HL-60 (cell line): ENCODE measurements at regions not wholly inside any gene's neighbourhood (a gene's known extent, or its start where the extent isn't known, plus 50 kb on each side); places are given as distances from the start of the nearest gene placed in this dataset.

Experiments used
- DNase-seq, 2 experiments: peaks; one replicate each; pipeline ENCODE4 v3.0.0-alpha.2; 2010 to 2020; ENCODE audit warnings: low read depth in 1 of 2, low spot score in 1 of 2
- H3K27ac ChIP-seq: fragments of 250-450 bp; sonication (Bioruptor Pico); replicated peaks from 2 replicates; pipeline ENCODE4 v1.5.1; 2020; ENCODE audit warnings: mild to moderate bottlenecking, moderate library complexity
- H3K27me3 ChIP-seq: fragments of 250-450 bp; sonication (Bioruptor Pico); 2 replicates; pipeline ENCODE4 v1.5.1; 2021; ENCODE audit warnings: mild to moderate bottlenecking, moderate library complexity; ENCODE audit not compliant: insufficient read depth, poor library complexity, severe bottlenecking
- H3K4me3 ChIP-seq: replicated peaks from 2 replicates; pipeline ENCODE4 v1.5.1; 2011; ENCODE audit warnings: mild to moderate bottlenecking, control low read depth, low read length; ENCODE audit not compliant: insufficient read depth
- CTCF ChIP-seq: IDR thresholded peaks from one replicate; pipeline ENCODE4 v1.5.1; 2011; ENCODE audit warnings: low read length, control low read depth, inconsistent platforms; ENCODE audit not compliant: insufficient read depth
- GABPA ChIP-seq: IDR thresholded peaks from 2 replicates; pipeline ENCODE4 v1.6.1; 2012; ENCODE audit warnings: low read depth
- POLR2AphosphoS5 ChIP-seq: IDR thresholded peaks from 2 replicates; pipeline ENCODE4 v1.6.1; 2012; ENCODE audit warnings: low read depth
- REST ChIP-seq: IDR thresholded peaks from 2 replicates; pipeline ENCODE4 v1.6.1; 2012; ENCODE audit warnings: low read depth; ENCODE audit not compliant: insufficient replicate concordance
- SPI1 ChIP-seq: IDR thresholded peaks from 2 replicates; pipeline ENCODE4 v1.6.1; 2012; ENCODE audit warnings: low read depth, mild to moderate bottlenecking, borderline replicate concordance

GRCh38 chr4:153087671-153088194, 116.5 kb upstream of the TRIM2 start:
- Histone ChIP-seq H3K27me3 (no peaks in the 10 kb centered on the region), H3K4me3 (no peak overlapping the region), H3K27ac (no peak overlapping the region)
- TF ChIP-seq SPI1 (no peak), CTCF (no peak), POLR2AphosphoS5 (no peak), GABPA (no peak), REST (no peak)
- DNase-seq: no peak

- no peaks in the 10 kb centered on the region for H3K27me3 ChIP-seq
- H3K27ac ChIP-seq: no peak overlapping the region
- no peak overlapping the region for H3K4me3 ChIP-seq
- no peak for TF ChIP-seq REST
- TF ChIP-seq CTCF: no peak
- no peak for TF ChIP-seq POLR2AphosphoS5
- TF ChIP-seq SPI1: no peak
- no peak for TF ChIP-seq GABPA
- DNase-seq: no peak
Observed at GRCh38 chr4:153089742-153090141, 114.5 kb upstream of the TRIM2 start.

GRCh38 chr4:153090181-153090580, 114.1 kb upstream of the TRIM2 start:
- Histone ChIP-seq H3K4me3 (no peak overlapping the region), H3K27me3 (no peaks in the 10 kb centered on the region), H3K27ac (no peak overlapping the region)
- TF ChIP-seq POLR2AphosphoS5: no peak
- TF ChIP-seq CTCF: no peak
- no peak for DNase-seq

- TF ChIP-seq GABPA (no peak), POLR2AphosphoS5 (no peak), SPI1 (no peak), CTCF (no peak), REST (no peak)
- Histone ChIP-seq H3K27me3 (no peaks in the 10 kb centered on the region), H3K4me3 (no peak overlapping the region), H3K27ac (no peak overlapping the region)
- no peak for DNase-seq
Observed at GRCh38 chr4:153090670-153091385, 113.4 kb upstream of the TRIM2 start.
